ENCODE measurements at regions not wholly inside any gene's neighbourhood (a gene's known extent, or its start where the extent isn't known, plus 50 kb on each side); places are given as distances from the start of the nearest gene placed in this dataset.
"Not testable (repeated sequence)": the region's sequence is repeated elsewhere in the genome, so short reads cannot be mapped to it uniquely, and the experiment has no call there.

GRCh38 chr6:141976994-141977393 is 155.7 kb upstream of the GJE1 start:
- in situ Hi-C loops (cut with HindIII; ENCODE audit: low sequenced_read_pairs): no loop called here

DNA sequence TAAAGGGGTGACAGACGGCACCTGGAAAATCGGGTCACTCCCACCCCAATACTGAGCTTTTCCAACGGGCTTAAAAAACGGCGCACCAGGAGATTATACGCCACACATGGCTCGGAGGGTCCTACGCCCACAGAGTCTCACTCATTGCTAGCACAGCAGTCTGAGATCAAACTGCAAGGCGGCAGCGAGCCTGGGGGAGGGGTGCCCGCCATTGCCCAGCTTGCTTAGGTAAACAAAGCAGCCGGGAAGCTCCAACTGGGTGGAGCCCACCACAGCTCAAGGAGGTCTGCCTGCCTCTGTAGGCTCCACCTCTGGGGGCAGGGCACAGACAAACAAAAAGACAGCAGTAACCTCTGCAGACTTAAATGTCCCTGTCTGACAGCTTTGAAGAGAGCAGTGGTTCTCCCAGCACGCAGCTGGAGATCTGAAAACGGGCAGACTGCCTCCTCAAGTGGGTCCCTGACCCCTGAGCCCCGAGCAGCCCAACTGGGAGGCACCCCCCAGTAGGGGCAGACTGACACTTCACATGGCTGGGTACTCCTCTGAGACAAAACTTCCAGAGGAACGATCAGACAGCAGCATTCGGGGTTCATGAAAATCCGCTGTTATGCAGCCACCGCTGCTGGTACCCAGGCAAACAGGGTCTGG is 162.8 kb upstream of the GJE1 start:
- in situ Hi-C loops (cut with HindIII; ENCODE audit: low sequenced_read_pairs): not testable (repeated sequence)

GRCh38 chr6:141969201-141969600 is 163.5 kb upstream of the GJE1 start:
- in situ Hi-C loops (cut with HindIII; ENCODE audit: low sequenced_read_pairs): no loop called here

DNA sequence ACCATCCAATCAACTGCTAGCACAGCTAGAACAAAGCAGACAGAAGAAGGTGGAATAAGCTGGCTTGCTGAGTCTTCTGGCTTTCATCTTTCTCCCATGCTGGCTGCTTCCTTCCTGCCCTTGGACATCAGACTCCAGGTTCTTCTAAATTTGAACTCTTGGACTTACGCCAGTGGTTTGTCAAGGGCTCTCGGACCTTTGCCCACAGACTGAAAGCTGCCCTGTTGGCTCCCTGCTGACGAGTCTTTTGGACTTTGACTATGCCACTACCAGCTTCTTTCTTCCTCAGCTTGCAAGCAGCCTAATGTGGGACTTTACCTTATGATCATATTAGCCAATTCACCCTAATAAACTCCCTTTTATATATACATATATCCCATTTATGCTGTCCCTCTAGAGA is 164.1 kb upstream of the GJE1 start:
- in situ Hi-C loops (cut with HindIII; ENCODE audit: low sequenced_read_pairs): no loop called here

DNA sequence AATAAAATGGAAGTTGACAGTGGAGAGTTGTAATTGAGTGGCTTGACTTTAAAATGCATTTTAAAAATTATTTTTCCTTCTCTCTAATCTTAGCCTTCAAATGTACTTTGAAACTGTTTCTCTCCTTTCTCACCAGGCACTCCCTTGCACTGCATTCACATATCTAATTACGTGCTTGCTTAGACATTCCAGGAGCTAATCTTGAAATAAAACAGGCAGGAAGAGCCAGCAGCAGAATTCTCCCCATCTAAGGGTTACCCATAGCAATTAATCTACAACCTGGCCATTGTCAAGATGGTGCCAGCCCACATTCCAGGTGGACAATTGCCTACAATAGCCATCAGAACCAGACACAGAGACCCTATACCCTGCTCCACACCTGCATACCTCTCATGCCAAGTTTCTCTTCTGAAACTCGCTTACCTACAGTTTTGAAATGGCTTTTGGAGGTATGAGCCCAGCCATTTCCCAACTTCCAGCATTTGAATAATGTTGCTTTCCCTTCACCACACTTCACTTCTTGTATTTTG is 167.6 kb upstream of the GJE1 start:
- in situ Hi-C loops (cut with HindIII; ENCODE audit: low sequenced_read_pairs): no loop called here

DNA sequence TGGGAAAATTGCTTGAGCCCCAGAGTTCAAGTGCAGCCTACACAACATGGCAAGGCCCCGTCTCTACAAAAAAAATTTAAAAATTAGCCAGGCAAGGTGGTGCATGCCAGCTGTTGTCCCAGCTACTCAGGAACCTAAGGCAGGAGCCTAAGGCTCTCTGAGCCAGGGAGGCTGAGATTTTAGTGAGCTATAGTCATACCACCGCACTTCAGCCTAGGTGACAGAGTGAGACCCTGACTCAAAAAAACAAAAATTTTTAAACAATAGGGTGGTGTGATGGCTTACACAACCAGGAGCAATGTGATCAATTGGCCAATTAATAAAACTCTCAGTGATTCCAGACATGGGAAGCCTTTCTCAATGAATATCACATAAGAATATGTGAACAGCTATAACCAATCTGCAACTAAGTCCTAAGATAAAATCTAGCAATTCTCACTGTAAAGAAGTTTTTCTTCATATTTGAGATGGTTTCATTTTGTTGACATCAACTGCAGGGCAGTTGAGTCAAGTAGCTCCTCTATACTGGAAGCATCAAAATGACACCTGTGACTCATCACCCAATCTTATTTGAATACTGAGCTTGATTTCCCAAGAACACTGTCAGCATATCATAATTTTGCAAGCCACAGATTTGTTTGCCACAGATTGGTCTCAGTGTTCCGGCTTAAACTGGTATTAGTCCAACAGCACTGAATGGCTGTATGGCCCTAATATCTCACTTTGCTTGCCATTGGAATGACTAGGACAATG is 169.0 kb upstream of the GJE1 start:
- in situ Hi-C loops (cut with HindIII; ENCODE audit: low sequenced_read_pairs): no loop called here

GRCh38 chr6:141957271-141957670 is 175.5 kb upstream of the GJE1 start:
- in situ Hi-C loops (cut with HindIII; ENCODE audit: low sequenced_read_pairs): no loop called here

GRCh38 chr6:141956868-141957267 is 175.9 kb upstream of the GJE1 start:
- in situ Hi-C loops (cut with HindIII; ENCODE audit: low sequenced_read_pairs): no loop called here

DNA sequence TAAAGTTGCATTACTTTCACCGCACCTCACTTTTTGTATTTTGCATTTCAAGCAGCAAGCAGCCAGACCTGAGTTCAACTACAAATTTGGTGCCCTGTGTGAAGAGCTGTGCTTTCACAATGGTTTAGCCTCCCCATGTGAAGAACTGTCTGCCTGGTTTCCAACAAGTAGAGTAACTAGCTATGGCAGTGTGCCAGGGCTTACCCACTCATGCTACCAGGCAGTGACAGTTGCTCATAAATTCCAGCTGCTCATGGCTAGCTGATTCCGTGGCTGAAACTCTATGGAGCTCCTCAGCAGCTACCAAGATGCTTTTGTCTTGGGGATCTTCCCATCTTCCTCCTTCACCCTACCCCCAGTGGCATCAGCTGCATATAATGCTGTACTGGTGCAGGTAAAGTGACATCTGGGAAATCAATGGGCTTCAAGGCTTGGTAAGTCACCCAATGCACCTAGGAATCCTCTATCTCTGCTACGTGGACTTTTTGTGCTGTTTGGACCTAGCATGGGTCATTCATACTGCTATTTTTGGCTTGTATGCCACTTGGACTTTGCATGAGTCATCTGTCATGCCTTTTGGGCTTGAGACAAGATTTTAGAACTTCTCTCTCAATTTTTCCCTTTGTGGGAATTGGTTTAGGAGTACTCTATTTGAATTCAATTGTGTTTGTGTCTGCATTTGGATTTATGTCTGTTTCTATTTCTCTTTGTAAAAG is 176.5 kb upstream of the GJE1 start:
- in situ Hi-C loops (cut with HindIII; ENCODE audit: low sequenced_read_pairs): no loop called here

DNA sequence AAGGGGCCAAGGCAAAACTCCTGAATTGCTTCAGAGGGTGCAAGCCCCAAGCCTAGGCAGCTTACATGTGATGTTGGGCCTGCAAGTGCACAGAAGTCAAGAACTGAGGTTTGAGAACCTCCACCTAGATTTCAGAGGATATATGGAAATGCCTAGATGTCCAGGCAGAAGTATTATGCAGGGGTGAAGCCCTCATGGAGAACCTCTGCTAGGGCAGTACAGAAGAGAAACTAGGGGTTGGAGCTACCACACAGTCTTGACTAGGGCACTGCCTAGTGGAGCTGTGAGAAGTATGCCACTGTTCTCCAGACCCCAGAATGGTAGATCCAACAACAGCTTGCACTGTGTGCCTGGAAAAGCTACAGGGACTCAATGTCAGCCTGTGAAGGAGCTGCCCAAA is 179.7 kb upstream of the GJE1 start:
- in situ Hi-C loops (cut with HindIII; ENCODE audit: low sequenced_read_pairs): no loop called here

DNA sequence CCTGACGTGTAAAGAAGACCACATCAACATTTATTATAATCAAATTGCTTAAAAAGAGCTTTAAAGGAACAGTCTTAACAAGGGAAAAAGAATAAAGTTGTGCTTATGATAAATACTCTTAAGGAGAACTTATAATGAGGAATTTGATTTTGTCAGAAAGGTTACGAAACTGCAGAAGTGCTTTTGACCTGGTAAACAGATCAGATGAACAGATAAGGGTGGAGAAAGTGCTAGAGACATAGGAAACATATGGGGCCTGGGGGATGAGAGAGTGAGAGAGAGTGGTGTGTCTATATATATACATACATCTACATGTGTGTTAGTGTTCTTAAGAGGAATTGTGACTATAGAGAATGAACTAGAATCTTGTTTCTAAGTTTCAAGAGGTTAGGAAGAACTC is 186.2 kb upstream of the GJE1 start:
- in situ Hi-C loops (cut with HindIII; ENCODE audit: low sequenced_read_pairs): loop anchor here (25.0 kb wide), 1 partner anchor 259 kb away; no protein-coding TSS in a partner anchor

GRCh38 chr6:141938664-141939063 is 194.1 kb upstream of the GJE1 start:
- in situ Hi-C loops (cut with HindIII; ENCODE audit: low sequenced_read_pairs): loop anchor here (25.0 kb wide), 1 partner anchor 251 kb away; no protein-coding TSS in a partner anchor

- in situ Hi-C loops (cut with HindIII; ENCODE audit: low sequenced_read_pairs): loop anchor here (25.0 kb wide), 1 partner anchor 245 kb away; no protein-coding TSS in a partner anchor
These were observed 200.0 kb upstream of the GJE1 start for GRCh38 chr6:141932685-141933084.

GRCh38 chr6:141926200-141926900 is 206.4 kb upstream of the GJE1 start:
- in situ Hi-C loops (cut with HindIII; ENCODE audit: low sequenced_read_pairs): loop anchor here (25.0 kb wide), 1 partner anchor 239 kb away; no protein-coding TSS in a partner anchor

DNA sequence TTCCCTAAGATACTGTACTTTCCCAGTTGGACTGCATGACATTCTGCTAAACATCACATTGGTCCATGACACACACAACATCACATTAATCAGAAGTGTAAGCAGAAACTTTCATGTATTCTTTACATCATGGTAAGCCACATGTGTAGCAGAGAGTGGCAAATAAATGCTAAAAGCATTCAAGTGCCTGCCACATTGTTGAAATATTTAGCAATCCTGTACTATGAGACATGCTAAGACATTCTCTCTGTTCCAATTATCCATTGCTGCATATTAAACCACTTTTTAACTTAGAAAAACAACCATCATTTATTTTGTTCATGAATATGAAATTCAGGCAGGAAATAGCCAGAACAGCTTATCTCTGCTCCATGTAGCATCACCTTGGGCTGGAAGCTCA is 207.7 kb upstream of the GJE1 start:
- in situ Hi-C loops (cut with HindIII; ENCODE audit: low sequenced_read_pairs): loop anchor here (25.0 kb wide), 1 partner anchor 238 kb away; no protein-coding TSS in a partner anchor

GRCh38 chr6:141922898-141923297 is 209.8 kb upstream of the GJE1 start:
- in situ Hi-C loops (cut with HindIII; ENCODE audit: low sequenced_read_pairs): no loop called here

GRCh38 chr6:141916682-141917505 is 215.8 kb upstream of the GJE1 start:
- in situ Hi-C loops (cut with HindIII; ENCODE audit: low sequenced_read_pairs): not testable (repeated sequence)

- in situ Hi-C loops (cut with HindIII; ENCODE audit: low sequenced_read_pairs): no loop called here
These were observed 218.1 kb upstream of the GJE1 start for GRCh38 chr6:141914646-141915045.

- in situ Hi-C loops (cut with HindIII; ENCODE audit: low sequenced_read_pairs): no loop called here
These were observed 226.1 kb upstream of the GJE1 start for GRCh38 chr6:141906569-141907080.

- in situ Hi-C loops (cut with HindIII; ENCODE audit: low sequenced_read_pairs): no loop called here
These were observed 242.1 kb upstream of the GJE1 start for GRCh38 chr6:141890661-141891060.

All from DLD1 (cell line).